PC-3 (cell line): ENCODE measurements at regions not wholly inside any gene's neighbourhood (a gene's known extent, or its start where the extent isn't known, plus 50 kb on each side); places are given as distances from the start of the nearest gene placed in this dataset.

Experiments used
- ATAC-seq: fragments of 200-7000 bp; cut with Tn5 transposase; 2 replicates; pipeline ENCODE4 v1.9.1; 2020; ENCODE audit warnings: mild to moderate bottlenecking, moderate library complexity
- BruUV-seq: library from RNA; stranded (reverse); fragments of 400-500 nt; replicated peaks from 2 replicates; lab custom pipeline; 2021; lab: Mats Ljungman, UMichigan
- CTCF ChIA-PET: fragments of 300-600 bp; sonication (Branson Sonifier 250); formaldehyde crosslinking; loops from one replicate; lab custom pipeline; 2022; ENCODE audit warnings: antibody characterized with exemption; lab: Charles Lee
- POLR2A ChIA-PET: fragments of 300-600 bp; sonication (Branson Sonifier 250); formaldehyde crosslinking; loops from one replicate; lab custom pipeline; 2022; ENCODE audit warnings: antibody characterized with exemption; ENCODE audit not compliant: unreplicated experiment; lab: Charles Lee
- DNase-seq: peaks from one replicate; pipeline ENCODE4 v3.0.0-alpha.2; 2015
- H2AFZ ChIP-seq: fragments of 300-600 bp; sonication (generic); 2 replicates; pipeline ENCODE4 v1.6.0; 2016; ENCODE audit warnings: antibody characterized with exemption, low read length
- H3F3A ChIP-seq: fragments of 300-600 bp; sonication (generic); one replicate; pipeline ENCODE4 v1.6.0; 2017; ENCODE audit warnings: antibody characterized with exemption, low read length, control low read depth, mild to moderate bottlenecking; ENCODE audit not compliant: unreplicated experiment
- H3K27ac ChIP-seq: fragments of 300-600 bp; sonication (generic); 2 replicates; pipeline ENCODE4 v1.5.1; 2016; ENCODE audit warnings: mild to moderate bottlenecking, low read length
- H3K27me3 ChIP-seq: fragments of 300-600 bp; sonication (generic); 2 replicates; pipeline ENCODE4 v1.6.1; 2016; ENCODE audit warnings: low read length, mixed read lengths
- H3K36me3 ChIP-seq: fragments of 300-600 bp; sonication (generic); 2 replicates; pipeline ENCODE4 v1.6.1; 2016; ENCODE audit warnings: low read depth, mixed run types, low read length, mixed read lengths
- H3K4me1 ChIP-seq: fragments of 300-600 bp; sonication (generic); 2 replicates; pipeline ENCODE4 v1.5.1; 2016; ENCODE audit warnings: low read length; ENCODE audit not compliant: insufficient read depth
- H3K4me2 ChIP-seq: fragments of 300-600 bp; sonication (generic); 2 replicates; pipeline ENCODE4 v1.6.0; 2016; ENCODE audit warnings: low read length
- H3K4me3 ChIP-seq: fragments of 300-600 bp; sonication (generic); 2 replicates; pipeline ENCODE4 v1.5.1; 2016; ENCODE audit warnings: mild to moderate bottlenecking, low read length, mixed read lengths
- H3K79me2 ChIP-seq: fragments of 300-600 bp; sonication (generic); 2 replicates; pipeline ENCODE4 v1.6.1; 2017; ENCODE audit warnings: low read length, mixed read lengths
- H3K9ac ChIP-seq: fragments of 300-600 bp; sonication (generic); 2 replicates; pipeline ENCODE4 v1.6.0; 2016; ENCODE audit warnings: mild to moderate bottlenecking, low read length
- H3K9me2 ChIP-seq: fragments of 300-600 bp; sonication (generic); replicated peaks from 2 replicates; pipeline ENCODE4 v1.6.1; 2016; ENCODE audit warnings: mixed run types, low read length, mixed read lengths
- H3K9me3 ChIP-seq: fragments of 300-600 bp; sonication (generic); 2 replicates; pipeline ENCODE4 v1.6.1; 2016; ENCODE audit warnings: low read length, mixed read lengths
- H4K20me1 ChIP-seq: fragments of 300-600 bp; sonication (generic); 2 replicates; pipeline ENCODE4 v1.6.1; 2016; ENCODE audit warnings: low read length, mixed read lengths
- CTCF ChIP-seq: fragments of 300-600 bp; sonication (generic); conservative IDR thresholded peaks from 2 replicates; pipeline ENCODE4 v1.5.1; 2017; ENCODE audit warnings: antibody characterized with exemption, low read depth, mild to moderate bottlenecking, low read length
- EZH2 ChIP-seq: fragments of 300-600 bp; sonication (generic); IDR thresholded peaks from one replicate; pipeline ENCODE4 v1.6.1; 2017; ENCODE audit warnings: antibody characterized with exemption, mild to moderate bottlenecking, low read length; ENCODE audit not compliant: unreplicated experiment
- EZH2phosphoT487 ChIP-seq: fragments of 300-600 bp; sonication (generic); IDR thresholded peaks from 2 replicates; pipeline ENCODE4 v1.6.1; 2018; ENCODE audit warnings: mild to moderate bottlenecking, antibody characterized with exemption, low read length, borderline replicate concordance
- intact Hi-C: fragments of 100-400 bp; cut with micrococcal nuclease; formaldehyde crosslinking; loops from 2 replicates; pipeline ENCODE4 v1.9.0; 2023

GRCh38 chr4:64130907-64131306 is 278.3 kb downstream of the TECRL start:
- ChIA-PET CTCF (no interaction called here), POLR2A (no interaction called here)
- ATAC-seq (no peak), DNase-seq (no peak)
- Histone ChIP-seq H2AFZ (peak overlapping the region; percentile 13; the same call in 1 of the 2 replicates), H3K36me3 (no peaks in the 10 kb centered on the region), H3K27ac (no peak overlapping the region), H3F3A (no peaks in the 10 kb centered on the region), H3K27me3 (no peaks in the 10 kb centered on the region), H3K4me2 (no peak overlapping the region), H4K20me1 (no peaks in the 10 kb centered on the region), H3K9me3 (no peaks in the 10 kb centered on the region), H3K4me1 (no peaks in the 10 kb centered on the region), H3K79me2 (no peaks in the 10 kb centered on the region), H3K4me3 (no peak overlapping the region), H3K9me2 (no peaks in the 10 kb centered on the region), H3K9ac (no peak overlapping the region)
- TF ChIP-seq CTCF, result no peak
- no peak for TF ChIP-seq EZH2
- no peak for TF ChIP-seq EZH2phosphoT487
- BruUV-seq, result no TSS peak
- intact Hi-C loops, result no loop called here

- H3K9ac ChIP-seq, result no peak overlapping the region
- CTCF ChIA-PET, result no interaction called here
- no peak overlapping the region for H3K4me2 ChIP-seq
- no peaks in the 10 kb centered on the region for H3K4me1 ChIP-seq
- no peaks in the 10 kb centered on the region for H3K79me2 ChIP-seq
- H3K9me3 ChIP-seq, result no peaks in the 10 kb centered on the region
- H2AFZ ChIP-seq, result no peak overlapping the region
- no peak overlapping the region for H3K27ac ChIP-seq
- H4K20me1 ChIP-seq, result no peaks in the 10 kb centered on the region
- H3K4me3 ChIP-seq, result no peak overlapping the region
- TF ChIP-seq EZH2phosphoT487 (no peak), EZH2 (no peak), CTCF (no peak)
- H3K9me2 ChIP-seq, result no peaks in the 10 kb centered on the region
- no peaks in the 10 kb centered on the region for H3F3A ChIP-seq
- POLR2A ChIA-PET, result no interaction called here
- ATAC-seq (no peak), DNase-seq (no peak)
- intact Hi-C loops, result no loop called here
- no peaks in the 10 kb centered on the region for H3K27me3 ChIP-seq
- H3K36me3 ChIP-seq, result no peaks in the 10 kb centered on the region
- no TSS peak for BruUV-seq
These were observed 283.9 kb downstream of the TECRL start for GRCh38 chr4:64125354-64125753.

GRCh38 chr4:64121803-64122202 is 287.4 kb downstream of the TECRL start:
- Histone ChIP-seq H3K9ac (no peak overlapping the region), H3F3A (no peaks in the 10 kb centered on the region), H3K36me3 (no peaks in the 10 kb centered on the region), H3K9me3 (no peaks in the 10 kb centered on the region), H3K4me1 (no peaks in the 10 kb centered on the region), H3K27ac (no peak overlapping the region), H3K79me2 (no peaks in the 10 kb centered on the region), H3K4me3 (no peak overlapping the region), H3K4me2 (no peak overlapping the region), H2AFZ (no peak overlapping the region), H4K20me1 (no peaks in the 10 kb centered on the region), H3K9me2 (no peaks in the 10 kb centered on the region), H3K27me3 (no peaks in the 10 kb centered on the region)
- ChIA-PET CTCF (no interaction called here), POLR2A (no interaction called here)
- ATAC-seq (no peak), DNase-seq (no peak)
- BruUV-seq, result no TSS peak
- TF ChIP-seq EZH2phosphoT487, result no peak
- no peak for TF ChIP-seq CTCF
- intact Hi-C loops, result no loop called here
